WTC11 (cell line): ENCODE measurements at regions not wholly inside any gene's neighbourhood (a gene's known extent, or its start where the extent isn't known, plus 50 kb on each side); places are given as distances from the start of the nearest gene placed in this dataset.

Experiments
- ETV6 ChIP-seq: sonication (generic); formaldehyde crosslinking; IDR thresholded peaks from 2 replicates; pipeline ENCODE4 v1.8.1; 2022; ENCODE audit warnings: mild to moderate bottlenecking, missing genetic modification reagents
- FOXJ3 ChIP-seq: sonication (generic); formaldehyde crosslinking; IDR thresholded peaks from 2 replicates; pipeline ENCODE4 v1.9.0; 2021; ENCODE audit warnings: missing genetic modification reagents, mild to moderate bottlenecking, borderline replicate concordance
- FOXP1 ChIP-seq: sonication (generic); formaldehyde crosslinking; IDR thresholded peaks from 2 replicates; pipeline ENCODE4 v1.8.0; 2022; ENCODE audit warnings: missing genetic modification reagents, mild to moderate bottlenecking, moderate library complexity, borderline replicate concordance
- NR1H2 ChIP-seq: sonication (generic); formaldehyde crosslinking; IDR thresholded peaks from 2 replicates; pipeline ENCODE4 v1.9.0; 2021; ENCODE audit warnings: mild to moderate bottlenecking, moderate library complexity, missing genetic modification reagents
- TCF7 ChIP-seq: sonication (generic); formaldehyde crosslinking; IDR thresholded peaks from 2 replicates; pipeline ENCODE4 v1.8.0; 2022; ENCODE audit warnings: mild to moderate bottlenecking, low read depth, missing genetic modification reagents, moderate library complexity
- ZBTB21 ChIP-seq: sonication (generic); formaldehyde crosslinking; IDR thresholded peaks from 2 replicates; pipeline ENCODE4 v1.8.1; 2023; ENCODE audit warnings: mild to moderate bottlenecking, missing genetic modification reagents, borderline replicate concordance
- TF ChIP-seq, protein P1 (sequence below): fragments of 200-600 bp; IDR thresholded peaks from 2 replicates; pipeline ENCODE4 v1.8.0; 2022; ENCODE audit warnings: antibody characterized with exemption
- TF ChIP-seq, protein P2 (sequence below): sonication (generic); formaldehyde crosslinking; IDR thresholded peaks from 2 replicates; pipeline ENCODE4 v1.8.0; 2023; ENCODE audit warnings: mild to moderate bottlenecking, missing genetic modification reagents
- TF ChIP-seq, protein P3 (sequence below): sonication (generic); formaldehyde crosslinking; conservative IDR thresholded peaks from 2 replicates; pipeline ENCODE4 v1.8.1; 2022; ENCODE audit warnings: mild to moderate bottlenecking, missing genetic modification reagents
- TF ChIP-seq, protein P4 (sequence below): sonication (generic); formaldehyde crosslinking; IDR thresholded peaks from 2 replicates; pipeline ENCODE4 v1.8.0; 2022; ENCODE audit warnings: mild to moderate bottlenecking, missing genetic modification reagents
- TF ChIP-seq, protein P5 (sequence below): fragments of 250-450 bp; sonication (Bioruptor Pico); IDR thresholded peaks from 2 replicates; pipeline ENCODE4 v1.9.0; 2021; ENCODE audit warnings: moderate library complexity, mild to moderate bottlenecking, inconsistent platforms, borderline replicate concordance
- TF ChIP-seq, protein P6 (sequence below): fragments of 250-450 bp; sonication (Bioruptor Pico); conservative IDR thresholded peaks from 2 replicates; pipeline ENCODE4 v1.9.0; 2021; ENCODE audit warnings: mild to moderate bottlenecking

DNA sequence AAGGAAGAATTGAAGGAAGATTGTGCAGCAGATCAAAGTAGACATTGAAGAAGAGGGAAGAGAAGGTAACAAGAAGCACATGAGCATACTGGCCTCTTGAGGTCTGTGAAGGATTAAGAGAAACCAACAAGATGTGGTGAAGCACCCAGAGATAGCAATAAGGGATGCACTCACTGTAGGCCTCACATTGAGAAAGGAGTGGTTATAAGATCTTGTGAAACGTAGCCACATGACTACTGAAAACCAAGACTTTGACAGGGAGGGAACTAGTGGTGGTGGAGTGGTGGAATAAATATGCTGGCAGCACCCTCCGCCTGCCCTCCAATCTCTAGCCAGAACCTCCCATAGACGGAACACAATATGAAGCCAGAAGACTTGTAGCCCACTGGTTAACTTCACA is 651.2 kb downstream of the DIPK2A start:
- no peak for TF ChIP-seq TCF7
- TF ChIP-seq, protein P1, sequence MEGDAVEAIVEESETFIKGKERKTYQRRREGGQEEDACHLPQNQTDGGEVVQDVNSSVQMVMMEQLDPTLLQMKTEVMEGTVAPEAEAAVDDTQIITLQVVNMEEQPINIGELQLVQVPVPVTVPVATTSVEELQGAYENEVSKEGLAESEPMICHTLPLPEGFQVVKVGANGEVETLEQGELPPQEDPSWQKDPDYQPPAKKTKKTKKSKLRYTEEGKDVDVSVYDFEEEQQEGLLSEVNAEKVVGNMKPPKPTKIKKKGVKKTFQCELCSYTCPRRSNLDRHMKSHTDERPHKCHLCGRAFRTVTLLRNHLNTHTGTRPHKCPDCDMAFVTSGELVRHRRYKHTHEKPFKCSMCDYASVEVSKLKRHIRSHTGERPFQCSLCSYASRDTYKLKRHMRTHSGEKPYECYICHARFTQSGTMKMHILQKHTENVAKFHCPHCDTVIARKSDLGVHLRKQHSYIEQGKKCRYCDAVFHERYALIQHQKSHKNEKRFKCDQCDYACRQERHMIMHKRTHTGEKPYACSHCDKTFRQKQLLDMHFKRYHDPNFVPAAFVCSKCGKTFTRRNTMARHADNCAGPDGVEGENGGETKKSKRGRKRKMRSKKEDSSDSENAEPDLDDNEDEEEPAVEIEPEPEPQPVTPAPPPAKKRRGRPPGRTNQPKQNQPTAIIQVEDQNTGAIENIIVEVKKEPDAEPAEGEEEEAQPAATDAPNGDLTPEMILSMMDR, result no peak
- TF ChIP-seq, protein P2, sequence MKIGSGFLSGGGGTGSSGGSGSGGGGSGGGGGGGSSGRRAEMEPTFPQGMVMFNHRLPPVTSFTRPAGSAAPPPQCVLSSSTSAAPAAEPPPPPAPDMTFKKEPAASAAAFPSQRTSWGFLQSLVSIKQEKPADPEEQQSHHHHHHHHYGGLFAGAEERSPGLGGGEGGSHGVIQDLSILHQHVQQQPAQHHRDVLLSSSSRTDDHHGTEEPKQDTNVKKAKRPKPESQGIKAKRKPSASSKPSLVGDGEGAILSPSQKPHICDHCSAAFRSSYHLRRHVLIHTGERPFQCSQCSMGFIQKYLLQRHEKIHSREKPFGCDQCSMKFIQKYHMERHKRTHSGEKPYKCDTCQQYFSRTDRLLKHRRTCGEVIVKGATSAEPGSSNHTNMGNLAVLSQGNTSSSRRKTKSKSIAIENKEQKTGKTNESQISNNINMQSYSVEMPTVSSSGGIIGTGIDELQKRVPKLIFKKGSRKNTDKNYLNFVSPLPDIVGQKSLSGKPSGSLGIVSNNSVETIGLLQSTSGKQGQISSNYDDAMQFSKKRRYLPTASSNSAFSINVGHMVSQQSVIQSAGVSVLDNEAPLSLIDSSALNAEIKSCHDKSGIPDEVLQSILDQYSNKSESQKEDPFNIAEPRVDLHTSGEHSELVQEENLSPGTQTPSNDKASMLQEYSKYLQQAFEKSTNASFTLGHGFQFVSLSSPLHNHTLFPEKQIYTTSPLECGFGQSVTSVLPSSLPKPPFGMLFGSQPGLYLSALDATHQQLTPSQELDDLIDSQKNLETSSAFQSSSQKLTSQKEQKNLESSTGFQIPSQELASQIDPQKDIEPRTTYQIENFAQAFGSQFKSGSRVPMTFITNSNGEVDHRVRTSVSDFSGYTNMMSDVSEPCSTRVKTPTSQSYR (CRISPR knock-in tag), result no peak
- TF ChIP-seq, protein P3, sequence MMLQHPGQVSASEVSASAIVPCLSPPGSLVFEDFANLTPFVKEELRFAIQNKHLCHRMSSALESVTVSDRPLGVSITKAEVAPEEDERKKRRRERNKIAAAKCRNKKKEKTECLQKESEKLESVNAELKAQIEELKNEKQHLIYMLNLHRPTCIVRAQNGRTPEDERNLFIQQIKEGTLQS (CRISPR knock-in tag), result no peak
- TF ChIP-seq, protein P4, sequence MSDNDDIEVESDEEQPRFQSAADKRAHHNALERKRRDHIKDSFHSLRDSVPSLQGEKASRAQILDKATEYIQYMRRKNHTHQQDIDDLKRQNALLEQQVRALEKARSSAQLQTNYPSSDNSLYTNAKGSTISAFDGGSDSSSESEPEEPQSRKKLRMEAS (CRISPR knock-in tag), result no peak
- no peak for TF ChIP-seq NR1H2 (CRISPR knock-in tag)
- TF ChIP-seq, protein P5, sequence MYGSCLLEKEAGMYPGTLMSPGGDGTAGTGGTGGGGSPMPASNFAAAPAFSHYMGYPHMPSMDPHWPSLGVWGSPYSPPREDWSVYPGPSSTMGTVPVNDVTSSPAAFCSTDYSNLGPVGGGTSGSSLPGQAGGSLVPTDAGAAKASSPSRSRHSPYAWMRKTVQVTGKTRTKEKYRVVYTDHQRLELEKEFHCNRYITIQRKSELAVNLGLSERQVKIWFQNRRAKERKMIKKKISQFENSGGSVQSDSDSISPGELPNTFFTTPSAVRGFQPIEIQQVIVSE (CRISPR knock-in tag), result no peak
- no peak for TF ChIP-seq FOXP1 (CRISPR knock-in tag)
- TF ChIP-seq ETV6 (CRISPR knock-in tag), result no peak
- TF ChIP-seq ZBTB21 (CRISPR knock-in tag), result no peak
- TF ChIP-seq, protein P6, sequence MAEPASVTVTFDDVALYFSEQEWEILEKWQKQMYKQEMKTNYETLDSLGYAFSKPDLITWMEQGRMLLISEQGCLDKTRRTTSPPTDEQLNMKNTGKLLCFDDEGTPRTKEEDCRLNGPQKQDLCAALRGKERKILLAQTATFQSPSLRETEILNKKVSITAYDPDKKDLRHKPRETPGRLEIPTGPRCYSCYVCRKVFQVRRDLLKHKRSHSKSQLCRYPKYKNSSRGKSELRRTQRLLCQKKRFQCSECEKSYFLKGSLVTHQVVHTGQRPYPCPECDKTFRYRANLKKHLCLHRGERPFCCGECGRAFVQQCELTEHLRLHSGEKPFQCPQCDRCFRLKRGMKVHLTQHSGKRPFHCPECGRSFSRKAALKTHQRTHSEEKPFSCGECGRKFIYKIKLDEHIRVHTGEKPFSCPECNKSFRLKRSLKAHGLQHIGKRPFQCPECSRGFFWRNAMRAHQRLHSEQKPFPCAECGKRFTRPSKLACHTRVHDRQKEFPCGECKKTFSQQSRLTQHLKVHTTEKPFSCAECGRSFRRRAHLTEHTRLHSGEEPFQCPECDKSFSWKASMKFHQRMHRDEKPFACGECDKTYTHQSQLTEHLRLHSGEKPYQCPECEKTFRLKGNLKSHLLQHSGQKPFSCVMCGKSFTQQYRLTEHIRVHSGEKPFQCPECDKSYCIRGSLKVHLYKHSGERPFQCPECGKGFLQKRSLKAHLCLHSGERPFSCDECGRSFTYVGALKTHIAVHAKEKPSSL (CRISPR knock-in tag), result no peak
- TF ChIP-seq FOXJ3, result no peak
